ENCODE measurements at regions not wholly inside any gene's neighbourhood (a gene's known extent, or its start where the extent isn't known, plus 50 kb on each side); places are given as distances from the start of the nearest gene placed in this dataset.

DNA sequence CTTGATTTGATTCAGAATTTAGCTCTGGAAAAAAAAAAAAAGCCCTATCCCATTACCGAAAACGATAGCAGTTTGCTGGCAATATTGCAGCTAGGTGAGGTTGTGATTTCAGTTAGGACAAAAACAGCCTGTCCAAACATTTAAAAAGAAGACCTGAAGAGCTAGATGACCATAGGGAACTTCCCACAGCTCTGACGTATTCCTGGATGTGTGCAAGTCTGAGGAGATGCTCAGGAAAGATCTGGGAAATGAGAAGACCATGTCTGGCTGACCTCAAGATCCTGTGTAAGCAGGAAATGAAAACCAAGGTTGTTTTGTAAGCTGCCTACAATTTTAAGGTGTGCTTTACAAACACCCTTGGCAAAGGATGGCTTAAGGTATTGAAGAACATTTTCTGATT is 88.7 kb downstream of the RAMP3 start:
- DNase-seq (ENCODE audit: low read depth), result no peak
- H3K4me1 ChIP-seq (ENCODE audit: control insufficient read depth, insufficient read depth, low read length), result no peaks in the 10 kb centered on the region
- peaks cover 18% of the 10 kb centered on the region for H3K27me3 ChIP-seq (replicated peaks; ENCODE audit: control insufficient read depth, insufficient read depth, low read length)
- peaks cover 4% of the 10 kb centered on the region for H3K9me3 ChIP-seq (ENCODE audit: control insufficient read depth, low read length)
- H3K9ac ChIP-seq (ENCODE audit: low read length), result no peak overlapping the region
- H3K36me3 ChIP-seq (ENCODE audit: control insufficient read depth, insufficient read depth, low read length, severe bottlenecking), result no peaks in the 10 kb centered on the region
- H3K4me3 ChIP-seq (ENCODE audit: low read length), result no peak overlapping the region

DNA sequence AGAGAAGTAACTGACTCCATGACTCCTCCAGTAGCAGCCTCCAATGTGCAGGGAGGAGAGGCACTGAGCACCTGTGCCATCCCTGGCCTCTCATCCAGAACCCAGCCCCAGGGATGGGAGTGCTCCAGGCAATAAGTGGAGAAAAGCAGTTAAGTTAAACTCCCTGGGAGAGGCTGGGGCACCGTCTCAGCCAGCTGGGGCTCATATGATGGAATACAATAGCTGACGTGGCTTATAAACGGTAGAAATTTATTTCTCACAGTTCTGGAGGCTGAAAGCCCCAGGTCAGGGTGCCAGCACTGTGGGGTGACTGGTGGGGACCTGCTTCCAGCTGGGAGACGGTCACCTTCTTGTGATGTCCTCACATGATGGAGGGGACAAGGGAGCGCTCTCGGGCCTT is 94.7 kb downstream of the RAMP3 start:
- DNase-seq (ENCODE audit: low read depth), result no peak
- Histone ChIP-seq H3K9ac (ENCODE audit: low read length) (no peak overlapping the region), H3K4me3 (ENCODE audit: low read length) (no peak overlapping the region), H3K4me1 (ENCODE audit: control insufficient read depth, insufficient read depth, low read length) (no peaks in the 10 kb centered on the region), H3K9me3 (ENCODE audit: control insufficient read depth, low read length) (peaks cover 4% of the 10 kb centered on the region), H3K36me3 (ENCODE audit: control insufficient read depth, insufficient read depth, low read length, severe bottlenecking) (no peaks in the 10 kb centered on the region), H3K27me3 (replicated peaks; ENCODE audit: control insufficient read depth, insufficient read depth, low read length) (peaks cover 32% of the 10 kb centered on the region)

DNA sequence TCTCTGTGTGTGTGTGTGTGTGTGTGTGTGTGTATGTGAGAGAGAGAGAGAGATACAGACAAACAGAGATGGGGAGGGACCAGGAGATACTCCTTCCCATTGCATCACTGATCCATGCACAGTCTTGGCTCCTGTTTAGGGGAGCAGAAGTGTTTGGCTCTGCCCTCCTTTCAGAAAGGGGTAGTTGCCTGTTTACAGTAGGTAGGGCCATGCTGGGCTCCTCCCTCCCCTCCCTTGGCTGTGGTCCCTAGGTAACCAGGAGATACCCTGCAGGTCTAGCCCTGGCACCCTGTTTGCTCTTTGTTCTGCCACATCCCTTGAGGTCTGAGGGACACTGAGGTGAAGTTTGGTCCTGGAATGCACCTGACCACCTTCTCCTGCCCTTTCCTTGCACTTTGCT is 95.3 kb downstream of the RAMP3 start:
- H3K4me3 ChIP-seq (ENCODE audit: low read length), result no peak overlapping the region
- no peaks in the 10 kb centered on the region for H3K36me3 ChIP-seq (ENCODE audit: control insufficient read depth, insufficient read depth, low read length, severe bottlenecking)
- no peak for DNase-seq (ENCODE audit: low read depth)
- H3K9ac ChIP-seq (ENCODE audit: low read length), result no peak overlapping the region
- peaks cover 4% of the 10 kb centered on the region for H3K9me3 ChIP-seq (ENCODE audit: control insufficient read depth, low read length)
- H3K27me3 ChIP-seq (replicated peaks; ENCODE audit: control insufficient read depth, insufficient read depth, low read length), result peaks cover 36% of the 10 kb centered on the region
- H3K4me1 ChIP-seq (ENCODE audit: control insufficient read depth, insufficient read depth, low read length), result no peaks in the 10 kb centered on the region

DNA sequence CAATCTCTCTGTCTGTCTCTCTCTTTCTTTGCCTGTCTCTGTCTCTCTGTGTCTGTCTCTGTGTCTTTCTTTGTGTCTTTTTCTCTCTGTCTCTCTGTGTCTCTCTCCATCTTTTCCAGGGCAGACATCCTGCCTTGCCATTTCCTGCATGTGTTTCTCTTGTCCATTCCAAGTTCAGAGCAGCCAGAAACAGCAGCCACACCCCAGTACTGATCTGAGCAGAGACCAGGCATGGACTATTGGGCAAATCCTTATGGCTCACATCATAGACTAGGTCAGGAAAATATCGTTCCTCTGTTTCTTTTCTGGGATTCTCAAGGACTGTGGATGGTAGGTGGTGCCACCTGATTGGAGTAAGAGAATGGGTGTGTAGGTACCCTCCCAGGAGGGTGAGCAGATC is 95.8 kb downstream of the RAMP3 start:
- DNase-seq (ENCODE audit: low read depth), result no peak
- H3K4me3 ChIP-seq (ENCODE audit: low read length), result no peak overlapping the region
- H3K9ac ChIP-seq (ENCODE audit: low read length), result no peak overlapping the region

DNA sequence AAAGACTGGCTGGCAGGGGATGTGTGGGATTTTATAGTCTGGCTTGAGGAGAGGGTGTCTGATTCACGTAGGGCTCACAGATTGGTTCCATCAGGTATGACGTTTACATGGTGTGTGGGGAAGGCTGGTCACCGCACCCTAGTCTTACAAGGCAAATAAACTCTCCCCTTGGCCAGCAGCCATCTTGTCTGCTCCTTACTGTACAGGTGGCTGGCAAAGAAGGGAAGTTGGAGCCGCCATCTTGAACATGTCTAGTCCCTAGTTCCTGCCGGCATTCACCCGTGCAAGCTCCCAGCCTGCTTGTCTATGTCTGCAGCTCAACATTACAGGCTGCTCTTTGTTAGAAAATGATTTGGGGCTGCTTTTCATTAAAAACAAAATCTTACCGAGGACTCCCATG is 97.6 kb downstream of the RAMP3 start:
- H3K9me3 ChIP-seq (ENCODE audit: control insufficient read depth, low read length), result no peaks in the 10 kb centered on the region
- H3K36me3 ChIP-seq (ENCODE audit: control insufficient read depth, insufficient read depth, low read length, severe bottlenecking), result no peaks in the 10 kb centered on the region
- H3K27me3 ChIP-seq (replicated peaks; ENCODE audit: control insufficient read depth, insufficient read depth, low read length), result peaks cover 55% of the 10 kb centered on the region
- H3K4me3 ChIP-seq (ENCODE audit: low read length), result no peak overlapping the region
- no peak for DNase-seq (ENCODE audit: low read depth)
- H3K4me1 ChIP-seq (ENCODE audit: control insufficient read depth, insufficient read depth, low read length), result no peaks in the 10 kb centered on the region
- H3K9ac ChIP-seq (ENCODE audit: low read length), result no peak overlapping the region

More for the DNA sequence above, 95.8 kb downstream of the RAMP3 start:
- H3K9me3 ChIP-seq (ENCODE audit: control insufficient read depth, low read length), result no peaks in the 10 kb centered on the region
- peaks cover 40% of the 10 kb centered on the region for H3K27me3 ChIP-seq (replicated peaks; ENCODE audit: control insufficient read depth, insufficient read depth, low read length)
- H3K36me3 ChIP-seq (ENCODE audit: control insufficient read depth, insufficient read depth, low read length, severe bottlenecking), result no peaks in the 10 kb centered on the region
- H3K4me1 ChIP-seq (ENCODE audit: control insufficient read depth, insufficient read depth, low read length), result no peaks in the 10 kb centered on the region

DNA sequence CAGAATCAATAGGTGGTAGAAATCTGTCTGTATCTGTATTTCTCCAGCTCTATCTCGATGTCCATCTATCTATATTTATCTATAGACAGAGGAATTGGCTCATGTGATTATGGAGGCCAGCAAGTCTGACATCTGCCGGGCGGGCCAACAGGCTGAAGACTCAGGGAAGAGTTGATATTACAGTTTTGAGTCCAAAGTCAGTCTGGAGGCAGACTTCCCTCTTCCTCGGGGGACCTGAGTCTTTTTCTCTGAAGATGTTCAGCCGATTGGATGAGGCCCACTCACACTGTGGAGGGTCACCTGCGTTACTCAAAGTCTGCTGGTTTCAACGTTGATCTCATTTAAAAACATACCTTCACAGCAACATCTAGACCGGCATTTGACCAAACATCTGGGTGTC is 98.7 kb downstream of the RAMP3 start:
- no peak overlapping the region for H3K9ac ChIP-seq (ENCODE audit: low read length)
- H3K36me3 ChIP-seq (ENCODE audit: control insufficient read depth, insufficient read depth, low read length, severe bottlenecking), result no peaks in the 10 kb centered on the region
- no peak for DNase-seq (ENCODE audit: low read depth)
- H3K4me1 ChIP-seq (ENCODE audit: control insufficient read depth, insufficient read depth, low read length), result no peaks in the 10 kb centered on the region
- no peaks in the 10 kb centered on the region for H3K9me3 ChIP-seq (ENCODE audit: control insufficient read depth, low read length)
- peaks cover 55% of the 10 kb centered on the region for H3K27me3 ChIP-seq (replicated peaks; ENCODE audit: control insufficient read depth, insufficient read depth, low read length)
- H3K4me3 ChIP-seq (ENCODE audit: low read length), result no peak overlapping the region

DNA sequence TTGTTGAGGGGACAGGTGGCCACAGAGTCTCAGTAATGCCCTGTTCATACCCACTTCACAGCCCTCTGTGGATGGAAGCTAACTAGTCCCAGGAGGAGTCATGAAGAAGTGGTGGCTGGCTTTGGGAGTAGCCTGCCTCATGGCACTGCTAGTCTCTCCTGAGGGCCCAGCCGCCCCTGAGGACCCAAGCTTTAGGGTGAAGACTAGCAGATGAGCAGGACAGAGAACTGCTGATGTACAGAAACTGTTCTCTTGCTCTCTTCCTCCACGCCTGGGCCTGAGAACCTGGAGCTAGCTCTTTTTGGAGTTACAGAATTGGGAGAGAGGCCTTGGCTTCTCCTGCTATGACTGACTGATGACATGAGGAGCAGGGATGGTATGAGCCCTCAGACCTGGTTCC is 99.2 kb downstream of the RAMP3 start:
- Histone ChIP-seq H3K27me3 (replicated peaks; ENCODE audit: control insufficient read depth, insufficient read depth, low read length) (peaks cover 55% of the 10 kb centered on the region), H3K36me3 (ENCODE audit: control insufficient read depth, insufficient read depth, low read length, severe bottlenecking) (no peaks in the 10 kb centered on the region), H3K9ac (ENCODE audit: low read length) (no peak overlapping the region), H3K9me3 (ENCODE audit: control insufficient read depth, low read length) (no peaks in the 10 kb centered on the region), H3K4me1 (ENCODE audit: control insufficient read depth, insufficient read depth, low read length) (no peaks in the 10 kb centered on the region), H3K4me3 (ENCODE audit: low read length) (no peak overlapping the region)
- no peak for DNase-seq (ENCODE audit: low read depth)

DNA sequence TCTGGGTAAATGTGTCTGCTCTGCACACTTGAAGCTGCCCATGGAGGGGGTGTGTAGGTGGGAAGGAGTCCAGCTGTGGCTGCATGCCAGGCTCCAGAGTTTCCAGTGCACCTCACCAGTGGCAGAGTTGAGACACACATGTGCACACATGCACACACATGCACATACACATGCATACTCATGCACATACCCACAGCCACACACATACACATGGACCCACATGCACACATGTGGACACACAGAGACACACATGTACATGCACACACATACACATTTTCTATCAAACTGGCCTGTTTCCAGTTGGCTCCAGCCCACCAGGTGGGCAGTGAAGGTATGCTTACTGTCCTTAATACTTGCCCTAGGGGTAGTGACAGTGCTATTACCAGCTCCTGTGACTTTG is 99.7 kb downstream of the RAMP3 start:
- Histone ChIP-seq H3K9me3 (ENCODE audit: control insufficient read depth, low read length) (no peaks in the 10 kb centered on the region), H3K36me3 (ENCODE audit: control insufficient read depth, insufficient read depth, low read length, severe bottlenecking) (no peaks in the 10 kb centered on the region), H3K9ac (ENCODE audit: low read length) (no peak overlapping the region), H3K4me3 (ENCODE audit: low read length) (no peak overlapping the region), H3K4me1 (ENCODE audit: control insufficient read depth, insufficient read depth, low read length) (no peaks in the 10 kb centered on the region), H3K27me3 (replicated peaks; ENCODE audit: control insufficient read depth, insufficient read depth, low read length) (peaks cover 53% of the 10 kb centered on the region)
- DNase-seq (ENCODE audit: low read depth), result no peak

DNA sequence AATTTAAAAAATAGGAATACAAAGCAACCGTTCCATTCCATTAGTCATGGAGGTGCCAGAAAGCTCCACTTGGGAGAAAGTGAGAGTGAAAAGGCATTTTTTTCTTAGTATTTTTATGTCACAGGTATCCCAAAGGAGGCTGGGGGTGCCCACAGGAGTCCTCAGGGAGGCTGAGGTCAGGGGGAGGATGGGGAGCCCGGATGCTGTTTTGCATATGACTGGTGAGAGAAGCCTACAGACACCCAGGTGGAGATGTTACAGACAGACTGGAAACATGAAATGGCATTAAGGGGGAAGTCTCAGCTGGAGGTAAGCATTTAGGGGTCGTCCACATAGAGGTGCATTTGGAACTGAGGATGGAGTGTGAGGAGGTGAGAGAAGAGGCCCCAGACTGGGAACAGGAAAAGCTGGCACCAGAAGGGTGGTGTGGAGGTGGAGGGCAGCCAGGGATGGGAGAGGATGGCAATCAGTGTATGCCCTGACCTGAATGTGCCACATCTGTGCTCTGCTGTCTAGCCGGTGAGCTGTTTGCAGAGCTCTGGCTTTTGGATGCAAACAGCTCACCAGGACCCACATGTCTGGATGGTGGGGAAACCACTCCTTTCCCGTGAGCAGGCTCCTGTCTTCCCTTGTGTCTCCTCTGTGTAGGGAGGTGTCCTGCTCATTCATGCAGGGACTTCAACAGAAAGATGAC is 101.1 kb downstream of the RAMP3 start:
- no peaks in the 10 kb centered on the region for H3K9me3 ChIP-seq (ENCODE audit: control insufficient read depth, low read length)
- no peak for DNase-seq (ENCODE audit: low read depth)
- H3K4me3 ChIP-seq (ENCODE audit: low read length), result no peak overlapping the region

DNA sequence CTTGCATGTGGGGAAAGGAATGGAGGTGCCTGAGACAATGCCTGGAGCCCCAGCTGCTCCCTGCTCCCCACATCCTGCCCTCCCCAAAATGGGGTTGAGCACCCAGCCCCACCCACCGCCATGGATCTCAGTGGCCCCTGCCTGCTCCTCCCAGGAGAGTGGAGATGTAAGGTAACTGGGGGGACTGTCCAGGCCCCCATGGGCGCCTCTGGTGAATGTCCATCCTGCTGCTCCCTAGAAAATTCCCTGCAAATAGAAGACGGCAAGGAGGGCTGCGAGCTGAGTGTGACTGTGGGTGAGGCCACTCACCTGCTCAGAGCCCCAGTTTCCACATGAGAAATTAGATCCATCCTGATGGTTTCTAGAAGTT is 101.6 kb downstream of the RAMP3 start:
- H3K9me3 ChIP-seq (ENCODE audit: control insufficient read depth, low read length), result no peaks in the 10 kb centered on the region
- H3K4me1 ChIP-seq (ENCODE audit: control insufficient read depth, insufficient read depth, low read length), result no peaks in the 10 kb centered on the region
- DNase-seq (ENCODE audit: low read depth), result no peak
- H3K27me3 ChIP-seq (replicated peaks; ENCODE audit: control insufficient read depth, insufficient read depth, low read length), result peaks cover 44% of the 10 kb centered on the region
- no peak overlapping the region for H3K9ac ChIP-seq (ENCODE audit: low read length)
- H3K4me3 ChIP-seq (ENCODE audit: low read length), result no peak overlapping the region
- H3K36me3 ChIP-seq (ENCODE audit: control insufficient read depth, insufficient read depth, low read length, severe bottlenecking), result no peaks in the 10 kb centered on the region

More for the DNA sequence above, 101.1 kb downstream of the RAMP3 start:
- Histone ChIP-seq H3K4me1 (ENCODE audit: control insufficient read depth, insufficient read depth, low read length) (no peaks in the 10 kb centered on the region), H3K9ac (ENCODE audit: low read length) (no peak overlapping the region), H3K36me3 (ENCODE audit: control insufficient read depth, insufficient read depth, low read length, severe bottlenecking) (no peaks in the 10 kb centered on the region), H3K27me3 (replicated peaks; ENCODE audit: control insufficient read depth, insufficient read depth, low read length) (peaks cover 44% of the 10 kb centered on the region)

DNA sequence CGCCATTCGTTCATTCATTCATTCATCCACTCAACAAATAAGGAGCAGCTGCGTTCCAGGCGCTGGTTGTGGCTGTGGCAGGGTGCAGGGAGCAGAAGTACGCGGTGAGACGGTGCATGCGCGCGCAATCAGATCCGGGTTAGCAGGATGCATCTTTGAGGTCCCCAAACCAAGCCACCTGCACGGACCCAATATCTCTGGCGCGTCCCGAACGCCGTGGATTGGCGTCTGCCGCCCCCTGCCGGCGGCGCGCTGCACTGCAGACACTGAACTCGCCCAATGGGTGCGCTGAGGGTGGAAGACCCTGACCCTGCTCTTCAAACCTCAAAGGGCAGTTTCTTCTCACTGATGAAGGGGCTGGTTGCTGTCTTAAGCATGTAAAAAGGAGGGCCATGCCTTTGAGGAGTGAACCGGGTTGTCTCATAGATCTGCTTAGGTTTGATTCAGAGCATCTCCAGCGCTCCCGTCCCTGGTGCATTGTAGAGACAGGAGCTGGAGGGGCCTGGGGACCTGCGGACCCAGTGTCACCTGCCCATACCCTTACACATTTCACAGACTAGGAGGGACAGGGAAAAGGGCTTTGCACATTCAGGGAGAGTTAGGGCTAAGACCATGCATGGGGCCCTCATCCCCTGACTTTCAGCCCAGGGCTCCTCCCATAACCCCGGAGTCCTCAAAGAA is 102.5 kb downstream of the RAMP3 start:
- Histone ChIP-seq H3K9ac (ENCODE audit: low read length) (no peak overlapping the region), H3K27me3 (replicated peaks; ENCODE audit: control insufficient read depth, insufficient read depth, low read length) (peaks cover 39% of the 10 kb centered on the region), H3K9me3 (ENCODE audit: control insufficient read depth, low read length) (no peaks in the 10 kb centered on the region), H3K4me1 (ENCODE audit: control insufficient read depth, insufficient read depth, low read length) (no peaks in the 10 kb centered on the region), H3K4me3 (ENCODE audit: low read length) (no peak overlapping the region), H3K36me3 (ENCODE audit: control insufficient read depth, insufficient read depth, low read length, severe bottlenecking) (no peaks in the 10 kb centered on the region)
- DNase-seq (ENCODE audit: low read depth), result peak; percentile 64

DNA sequence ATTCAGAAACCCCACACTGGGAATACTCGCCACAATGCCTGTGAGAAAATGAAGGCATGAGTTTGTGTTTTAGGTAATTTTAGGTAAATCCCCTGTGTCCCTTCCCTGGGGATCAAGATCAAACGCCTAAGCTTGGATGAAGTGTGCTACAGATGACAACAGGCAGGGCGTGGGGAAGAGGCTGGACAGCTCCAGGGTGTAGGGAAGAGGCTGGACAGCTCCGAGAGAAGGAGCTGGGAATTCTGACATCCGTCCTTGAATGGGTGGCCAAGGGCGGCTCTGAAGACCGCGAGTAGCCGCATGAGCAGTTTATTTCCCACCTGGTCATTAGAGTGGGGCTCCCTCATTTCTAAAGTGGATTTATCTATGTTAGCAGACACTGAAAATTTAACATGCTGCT is 109.7 kb downstream of the RAMP3 start:
- Histone ChIP-seq H3K9ac (ENCODE audit: low read length) (no peak overlapping the region), H3K4me3 (ENCODE audit: low read length) (no peak overlapping the region), H3K27me3 (replicated peaks; ENCODE audit: control insufficient read depth, insufficient read depth, low read length) (peaks cover 30% of the 10 kb centered on the region), H3K4me1 (ENCODE audit: control insufficient read depth, insufficient read depth, low read length) (no peaks in the 10 kb centered on the region), H3K9me3 (ENCODE audit: control insufficient read depth, low read length) (no peaks in the 10 kb centered on the region), H3K36me3 (ENCODE audit: control insufficient read depth, insufficient read depth, low read length, severe bottlenecking) (no peaks in the 10 kb centered on the region)
- DNase-seq (ENCODE audit: low read depth), result peak; percentile 16

All from adipocyte (in vitro differentiated cells).